Cardiac septum (tissue), 1 donor: ENCODE measurements at regions not wholly inside any gene's neighbourhood (a gene's known extent, or its start where the extent isn't known, plus 50 kb on each side); places are given as distances from the start of the nearest gene placed in this dataset.
"Not testable (repeated sequence)": the region's sequence is repeated elsewhere in the genome, so short reads cannot be mapped to it uniquely, and the experiment has no call there.

Experiments used
- DNase-seq: peaks from one replicate; pipeline ENCODE4 v3.0.0-alpha.2; 2020; ENCODE audit warnings: low spot score
- intact Hi-C: fragments of 100-400 bp; cut with DNase I; formaldehyde crosslinking; loops from one replicate; pipeline ENCODE4 v1.14.0; 2022
- donor health status: DM: no; HTN: no; CAD: no.

GRCh38 chr2:63681896-63682295 is 93.1 kb downstream of the MDH1 start:
- DNase-seq, result no peak

GRCh38 chr2:63692002-63692606 is 103.3 kb downstream of the MDH1 start:
- DNase-seq, result no peak
- intact Hi-C loops, result no loop called here

More at GRCh38 chr2:63681896-63682295, 93.1 kb downstream of the MDH1 start:
- intact Hi-C loops, result no loop called here

GRCh38 chr2:63695583-63695982 is 106.8 kb downstream of the MDH1 start:
- intact Hi-C loops, result loop anchor here (5.0 kb wide), 2 partner anchors 147 to 167 kb away; partner anchors contain the start of gene UGP2

GRCh38 chr2:63696496-63696895 is 107.7 kb downstream of the MDH1 start:
- no peak for DNase-seq
- intact Hi-C loops, result loop anchor here (5.0 kb wide), 2 partner anchors 146 to 166 kb away; partner anchors contain the start of gene UGP2

More at GRCh38 chr2:63695583-63695982, 106.8 kb downstream of the MDH1 start:
- no peak for DNase-seq

GRCh38 chr2:63697160-63697559 is 108.4 kb downstream of the MDH1 start:
- DNase-seq, result no peak
- intact Hi-C loops, result loop anchor here (5.0 kb wide), 2 partner anchors 145 to 165 kb away; partner anchors contain the start of gene UGP2

- no peak for DNase-seq
- intact Hi-C loops, result loop anchor here (2.0 to 5.0 kb wide), 3 partner anchors 143 to 190 kb away; partner anchors contain the start of gene UGP2
These were observed 110.2 kb downstream of the MDH1 start for GRCh38 chr2:63698786-63699548.

- intact Hi-C loops, result loop anchor here (2.0 to 5.0 kb wide), 3 partner anchors 143 to 189 kb away; partner anchors contain the start of gene UGP2
These were observed 110.7 kb downstream of the MDH1 start for GRCh38 chr2:63699549-63699839.

GRCh38 chr2:63700271-63700670 is 111.5 kb downstream of the MDH1 start:
- DNase-seq, result no peak
- intact Hi-C loops, result no loop called here

More at GRCh38 chr2:63699549-63699839, 110.7 kb downstream of the MDH1 start:
- no peak for DNase-seq

- intact Hi-C loops, result no loop called here
- no peak for DNase-seq
These were observed 112.6 kb downstream of the MDH1 start for GRCh38 chr2:63701406-63701805.

- intact Hi-C loops, result not testable (repeated sequence)
These were observed 117.3 kb downstream of the MDH1 start for GRCh38 chr2:63706084-63706483.

GRCh38 chr2:63710732-63711131 is 122.0 kb downstream of the MDH1 start:
- DNase-seq, result no peak
- intact Hi-C loops, result no loop called here

More at GRCh38 chr2:63706084-63706483, 117.3 kb downstream of the MDH1 start:
- DNase-seq, result not testable (repeated sequence)

- intact Hi-C loops, result no loop called here
- no peak for DNase-seq
These were observed 124.0 kb downstream of the MDH1 start for GRCh38 chr2:63712748-63713147.

- DNase-seq, result no peak
- intact Hi-C loops, result no loop called here
These were observed 125.5 kb upstream of the UGP2 start for GRCh38 chr2:63716146-63716545.

GRCh38 chr2:63719052-63719451 is 122.6 kb upstream of the UGP2 start:
- intact Hi-C loops, result no loop called here
- no peak for DNase-seq

- intact Hi-C loops, result no loop called here
These were observed 120.6 kb upstream of the UGP2 start for GRCh38 chr2:63721082-63721424.

GRCh38 chr2:63722284-63722683 is 119.4 kb upstream of the UGP2 start:
- DNase-seq, intact Hi-C loops: not testable (repeated sequence)

More at GRCh38 chr2:63721082-63721424, 120.6 kb upstream of the UGP2 start:
- DNase-seq, result no peak

GRCh38 chr2:63723709-63724108 is 118.0 kb upstream of the UGP2 start:
- DNase-seq, result no peak
- intact Hi-C loops, result no loop called here

- DNase-seq, intact Hi-C loops: not testable (repeated sequence)
These were observed 116.5 kb upstream of the UGP2 start for GRCh38 chr2:63725212-63725611.

GRCh38 chr2:63729362-63729761 is 112.3 kb upstream of the UGP2 start:
- no peak for DNase-seq
- intact Hi-C loops, result no loop called here

GRCh38 chr2:63729831-63730230 is 111.9 kb upstream of the UGP2 start:
- intact Hi-C loops, result no loop called here

GRCh38 chr2:63734510-63734909 is 107.2 kb upstream of the UGP2 start:
- intact Hi-C loops, result no loop called here
- DNase-seq, result no peak

More at GRCh38 chr2:63729831-63730230, 111.9 kb upstream of the UGP2 start:
- DNase-seq, result no peak
